ENCODE measurements at regions not wholly inside any gene's neighbourhood (a gene's known extent, or its start where the extent isn't known, plus 50 kb on each side); places are given as distances from the start of the nearest gene placed in this dataset.

GRCh38 chrX:97797076-97797475 is 913.4 kb downstream of the RPA4 start:
- no peak for TF ChIP-seq POLR2A (IDR thresholded peaks at IDR 0.05; ENCODE audit: control extremely low read depth in 1 of 2, low read depth in 2 of 2, low read length in 2 of 2)
- no peak for TF ChIP-seq RBBP5 (IDR thresholded peaks at IDR 0.05; ENCODE audit: borderline replicate concordance, low read depth, low read length)
- TF ChIP-seq RXRA (IDR thresholded peaks at IDR 0.05; ENCODE audit: insufficient read depth, low read depth, low read length) = no peak
- TF ChIP-seq EZH2 (IDR thresholded peaks at IDR 0.05; ENCODE audit: low read depth, low read length, severe bottlenecking) = no peak
- TF ChIP-seq ATF3 (IDR thresholded peaks at IDR 0.05; ENCODE audit: insufficient read depth, low read depth, low read length) = no peak
- TF ChIP-seq CTCF (IDR thresholded peaks at IDR 0.05; ENCODE audit: control extremely low read depth in 1 of 3, insufficient read depth in 1 of 3, low read depth in 1 of 3, low read length in 3 of 3) = no peak
- no peak for TF ChIP-seq KDM1A (IDR thresholded peaks at IDR 0.05; ENCODE audit: borderline replicate concordance, low read length)
- no peak for TF ChIP-seq SRF (IDR thresholded peaks at IDR 0.05; ENCODE audit: low read depth, low read length)
- no peak for TF ChIP-seq YY1 (IDR thresholded peaks at IDR 0.05; ENCODE audit: low read depth, low read length)
